OCI-LY3 (cell line): ENCODE measurements at regions not wholly inside any gene's neighbourhood (a gene's known extent, or its start where the extent isn't known, plus 50 kb on each side); places are given as distances from the start of the nearest gene placed in this dataset.

Experiments used
- H2AFZ ChIP-seq: fragments of 200-600, 300-600 bp; shearing (Covaris generic); 2 replicates; pipeline ENCODE4 v1.6.0; 2014; ENCODE audit warnings: antibody characterized with exemption, low read depth, low read length
- H3K27ac ChIP-seq: fragments of 200-600, 300-600 bp; sonication (generic); 2 replicates; pipeline ENCODE4 v1.5.1; 2014; ENCODE audit warnings: mild to moderate bottlenecking, low read length, moderate library complexity, mixed read lengths
- H3K27me3 ChIP-seq: fragments of 200-600, 300-600 bp; sonication (generic); 2 replicates; pipeline ENCODE4 v1.6.1; 2014; ENCODE audit warnings: low read depth, low read length, mixed read lengths
- H3K36me3 ChIP-seq: fragments of 200-600, 300-600 bp; sonication (generic); replicated peaks from 2 replicates; pipeline ENCODE3; 2014; ENCODE audit warnings: low read depth, low read length, mixed read lengths
- H3K4me1 ChIP-seq: fragments of 300-600, 200-600 bp; sonication (generic); 2 replicates; pipeline ENCODE4 v1.6.1; 2014; ENCODE audit warnings: low read length, mixed read lengths
- H3K4me2 ChIP-seq: fragments of 200-600, 300-600 bp; sonication (generic); 2 replicates; pipeline ENCODE4 v1.6.1; 2014; ENCODE audit warnings: low read length, mixed read lengths
- H3K4me3 ChIP-seq: fragments of 300-600, 200-600 bp; sonication (generic); 2 replicates; pipeline ENCODE4 v1.5.1; 2014; ENCODE audit warnings: antibody characterized with exemption, mild to moderate bottlenecking, low read length, moderate library complexity
- H3K79me2 ChIP-seq: fragments of 300-600, 200-600 bp; shearing (Covaris generic); 2 replicates; pipeline ENCODE4 v1.6.1; 2014; ENCODE audit warnings: mild to moderate bottlenecking, low read length, mixed read lengths
- H3K9ac ChIP-seq: fragments of 300-600, 200-600 bp; shearing (Covaris generic); 2 replicates; pipeline ENCODE4 v1.6.0; 2014; ENCODE audit warnings: mild to moderate bottlenecking, low read length, moderate library complexity
- H3K9me3 ChIP-seq: fragments of 200-600, 300-600 bp; shearing (Covaris generic); 2 replicates; pipeline ENCODE4 v1.6.1; 2014; ENCODE audit warnings: low read length, mixed read lengths; ENCODE audit not compliant: insufficient read depth
- H4K20me1 ChIP-seq: fragments of 200-600, 300-600 bp; sonication (generic); 2 replicates; pipeline ENCODE4 v1.6.1; 2016; ENCODE audit warnings: low read length, mixed read lengths; ENCODE audit not compliant: insufficient read depth
- EZH2phosphoT487 ChIP-seq: fragments of 200-600 bp; shearing (Covaris generic); IDR thresholded peaks from 2 replicates; pipeline ENCODE4 v1.6.1; 2018; ENCODE audit warnings: antibody characterized with exemption, mixed run types, low read depth
- TF ChIP-seq, protein P1 (sequence below): fragments of 200-600, 300-600 bp; sonication (generic); IDR thresholded peaks from 2 replicates; pipeline ENCODE4 v1.5.1; 2014; ENCODE audit warnings: antibody characterized with exemption, low read length, low read depth

DNA sequence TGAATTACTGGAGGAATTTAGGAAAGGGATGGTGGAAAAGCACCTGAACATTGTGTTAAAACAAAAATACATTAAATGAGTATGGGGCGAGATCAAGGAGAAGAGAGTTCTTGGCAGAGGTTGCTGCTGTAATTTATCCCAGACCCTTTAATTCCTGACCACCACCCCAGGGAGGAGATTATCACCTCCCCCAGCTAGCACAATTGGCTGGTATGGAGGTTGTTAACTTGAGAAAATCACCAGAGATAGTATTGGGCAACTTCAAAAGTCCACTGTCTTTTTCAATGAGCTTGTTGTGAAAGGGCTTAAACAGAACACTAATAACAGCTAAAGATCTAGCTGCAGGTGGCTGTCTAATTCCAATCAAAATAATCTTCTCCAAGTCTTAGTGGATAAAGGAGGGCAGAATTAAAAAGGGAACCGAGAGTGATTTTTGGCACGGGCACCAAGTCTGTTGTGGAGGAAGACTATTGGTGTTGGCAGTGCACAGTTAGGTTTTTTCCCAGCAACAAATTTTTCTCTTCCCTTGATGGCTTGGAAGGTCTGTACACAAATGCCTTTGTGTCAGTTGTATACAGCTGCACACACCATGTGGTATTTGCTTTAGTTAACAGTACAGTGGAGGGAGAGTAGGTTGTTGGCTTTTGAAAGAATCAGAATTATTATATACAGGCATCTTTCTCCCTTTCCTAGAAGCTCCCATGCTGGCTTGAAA, 289.5 kb downstream of the SLC4A3 start:
- H3K9me3 ChIP-seq = no peaks in the 10 kb centered on the region
- H2AFZ ChIP-seq = no peak overlapping the region
- H3K4me3 ChIP-seq = no peak overlapping the region
- TF ChIP-seq, protein P1, sequence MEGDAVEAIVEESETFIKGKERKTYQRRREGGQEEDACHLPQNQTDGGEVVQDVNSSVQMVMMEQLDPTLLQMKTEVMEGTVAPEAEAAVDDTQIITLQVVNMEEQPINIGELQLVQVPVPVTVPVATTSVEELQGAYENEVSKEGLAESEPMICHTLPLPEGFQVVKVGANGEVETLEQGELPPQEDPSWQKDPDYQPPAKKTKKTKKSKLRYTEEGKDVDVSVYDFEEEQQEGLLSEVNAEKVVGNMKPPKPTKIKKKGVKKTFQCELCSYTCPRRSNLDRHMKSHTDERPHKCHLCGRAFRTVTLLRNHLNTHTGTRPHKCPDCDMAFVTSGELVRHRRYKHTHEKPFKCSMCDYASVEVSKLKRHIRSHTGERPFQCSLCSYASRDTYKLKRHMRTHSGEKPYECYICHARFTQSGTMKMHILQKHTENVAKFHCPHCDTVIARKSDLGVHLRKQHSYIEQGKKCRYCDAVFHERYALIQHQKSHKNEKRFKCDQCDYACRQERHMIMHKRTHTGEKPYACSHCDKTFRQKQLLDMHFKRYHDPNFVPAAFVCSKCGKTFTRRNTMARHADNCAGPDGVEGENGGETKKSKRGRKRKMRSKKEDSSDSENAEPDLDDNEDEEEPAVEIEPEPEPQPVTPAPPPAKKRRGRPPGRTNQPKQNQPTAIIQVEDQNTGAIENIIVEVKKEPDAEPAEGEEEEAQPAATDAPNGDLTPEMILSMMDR = no peak
- TF ChIP-seq EZH2phosphoT487 = no peak
- H3K79me2 ChIP-seq = no peaks in the 10 kb centered on the region
- no peaks in the 10 kb centered on the region for H3K36me3 ChIP-seq
- H3K9ac ChIP-seq = no peak overlapping the region
- no peaks in the 10 kb centered on the region for H3K4me1 ChIP-seq
- no peak overlapping the region for H3K27ac ChIP-seq
- H4K20me1 ChIP-seq = no peaks in the 10 kb centered on the region
- no peaks in the 10 kb centered on the region for H3K27me3 ChIP-seq
- H3K4me2 ChIP-seq = no peak overlapping the region

DNA sequence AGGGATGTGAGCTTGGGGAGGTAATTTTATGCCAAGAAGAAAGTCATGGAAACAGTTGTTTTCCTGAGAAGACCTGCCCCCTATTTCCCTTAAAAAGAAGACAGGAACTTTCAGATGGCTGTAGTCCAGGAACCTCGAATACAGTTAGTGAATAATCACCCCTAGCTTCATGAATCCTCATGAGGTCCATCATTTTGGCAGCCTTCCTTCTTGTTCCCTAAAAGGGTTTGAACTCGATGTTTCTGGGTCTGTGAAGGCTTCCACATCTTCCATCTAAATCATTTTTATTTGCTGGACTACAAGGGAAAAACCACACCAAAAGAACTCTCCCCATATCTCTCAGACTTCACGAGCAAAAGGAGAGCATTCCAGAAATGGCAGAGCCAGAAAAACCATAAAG, 290.8 kb downstream of the SLC4A3 start:
- TF ChIP-seq, protein P1 = no peak
- TF ChIP-seq EZH2phosphoT487 = no peak
- Histone ChIP-seq H4K20me1 (no peaks in the 10 kb centered on the region), H3K4me2 (no peak overlapping the region), H3K27ac (no peak overlapping the region), H3K27me3 (no peaks in the 10 kb centered on the region), H3K9me3 (no peaks in the 10 kb centered on the region), H3K4me3 (no peak overlapping the region), H2AFZ (no peak overlapping the region), H3K36me3 (no peaks in the 10 kb centered on the region), H3K4me1 (no peaks in the 10 kb centered on the region), H3K79me2 (no peaks in the 10 kb centered on the region), H3K9ac (no peak overlapping the region)

DNA sequence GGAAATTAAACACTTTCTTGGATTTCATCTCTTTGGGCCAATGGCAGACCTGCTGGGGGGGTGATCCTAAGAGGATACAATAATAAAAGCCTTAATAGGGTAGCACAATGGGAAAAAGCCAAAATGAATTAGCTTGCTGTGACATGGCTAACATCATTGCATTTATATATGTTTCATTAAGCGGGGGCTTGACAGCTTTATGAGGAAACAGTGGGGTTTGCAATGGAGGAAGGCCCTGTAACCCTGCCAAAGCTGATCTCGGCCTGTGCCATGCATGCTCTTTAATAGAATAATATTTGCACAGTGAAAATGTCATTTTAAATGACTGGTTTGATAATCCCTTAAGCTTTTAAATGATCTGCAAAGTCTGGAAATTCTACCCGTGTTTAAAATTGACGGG, 291.5 kb downstream of the SLC4A3 start:
- Histone ChIP-seq H3K9me3 (no peaks in the 10 kb centered on the region), H3K4me3 (no peak overlapping the region), H3K9ac (no peak overlapping the region), H4K20me1 (no peaks in the 10 kb centered on the region), H3K79me2 (no peaks in the 10 kb centered on the region), H3K27me3 (no peaks in the 10 kb centered on the region), H3K36me3 (no peaks in the 10 kb centered on the region), H2AFZ (no peak overlapping the region), H3K4me1 (no peaks in the 10 kb centered on the region), H3K4me2 (no peak overlapping the region), H3K27ac (no peak overlapping the region)
- no peak for TF ChIP-seq EZH2phosphoT487
- TF ChIP-seq, protein P1 = no peak

DNA sequence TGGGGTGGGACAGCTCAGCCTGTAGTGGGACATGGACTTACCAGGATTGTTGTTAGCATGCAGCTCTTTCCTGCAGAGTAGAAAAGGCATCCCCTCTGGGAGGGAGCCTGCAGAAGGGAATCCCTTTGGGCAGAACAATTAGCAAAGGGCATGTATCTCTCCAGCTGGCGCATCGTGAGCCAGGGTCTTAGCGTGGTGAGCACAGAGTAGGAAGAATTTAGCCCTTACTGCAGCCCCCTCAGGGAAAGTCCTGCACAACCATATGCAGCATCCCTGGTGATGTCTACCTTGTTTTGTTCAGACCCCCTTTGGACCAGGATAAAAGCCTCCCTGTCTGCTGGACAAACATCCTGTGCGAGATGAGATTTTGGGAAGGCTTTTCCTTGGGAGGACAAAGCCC, 292.1 kb downstream of the SLC4A3 start:
- no peaks in the 10 kb centered on the region for H3K79me2 ChIP-seq
- H3K27ac ChIP-seq = no peak overlapping the region
- no peak overlapping the region for H3K4me3 ChIP-seq
- no peak overlapping the region for H2AFZ ChIP-seq
- H3K27me3 ChIP-seq = no peaks in the 10 kb centered on the region
- H3K9ac ChIP-seq = no peak overlapping the region
- no peaks in the 10 kb centered on the region for H3K9me3 ChIP-seq
- H3K36me3 ChIP-seq = no peaks in the 10 kb centered on the region
- H3K4me2 ChIP-seq = no peak overlapping the region
- H3K4me1 ChIP-seq = no peaks in the 10 kb centered on the region
- TF ChIP-seq, protein P1 = no peak
- TF ChIP-seq EZH2phosphoT487 = no peak
- no peaks in the 10 kb centered on the region for H4K20me1 ChIP-seq
